Endothelial cell of umbilical vein (primary cell): ENCODE measurements at regions not wholly inside any gene's neighbourhood (a gene's known extent, or its start where the extent isn't known, plus 50 kb on each side); places are given as distances from the start of the nearest gene placed in this dataset.

Experiments
- BruUV-seq: library from RNA; stranded (reverse); fragments of 400-500 nt; replicated peaks from 2 replicates; lab custom pipeline; 2021; lab: Mats Ljungman, UMichigan
- CTCF ChIA-PET: fragments of 300-600, 350-600 bp; sonication (Branson Sonifier 250); formaldehyde crosslinking; loops from one replicate; lab custom pipeline; 2021; ENCODE audit warnings: antibody characterized with exemption, inconsistent platforms; lab: Charles Lee
- POLR2A ChIA-PET: fragments of 300-600, 350-600 bp; sonication (Branson Sonifier 250); formaldehyde crosslinking; loops from one replicate; lab custom pipeline; 2021; ENCODE audit warnings: antibody characterized with exemption, inconsistent platforms; lab: Charles Lee
- DNase-seq: peaks from one replicate; pipeline ENCODE4 v3.0.0-alpha.2; 2011; ENCODE audit warnings: low read depth, low spot score
- FAIRE-seq: peaks from 2 replicates; lab custom pipeline; 2011; peaks lifted over from hg19 to GRCh38; lab: Jason Lieb, UNC
- H2AFZ ChIP-seq: 2 replicates; pipeline ENCODE4 v1.6.0; 2012; ENCODE audit warnings: low read depth, low read length, control low read depth, inconsistent platforms
- H3K27ac ChIP-seq: 2 replicates; pipeline ENCODE4 v1.5.1; 2011; ENCODE audit warnings: low read depth, mild to moderate bottlenecking, control low read depth, low read length, moderate library complexity; ENCODE audit not compliant: insufficient read depth
- H3K27me3 ChIP-seq, 2 experiments: 2 replicates each; pipeline versions ENCODE4 v1.6.0 to v1.6.1; 2011; ENCODE audit warnings: low read length in 2 of 2, mixed read lengths in 1 of 2; ENCODE audit not compliant: control insufficient read depth in 2 of 2, insufficient read depth in 2 of 2
- H3K36me3 ChIP-seq, 2 experiments: 2 replicates in 1 of 2; 3 replicates in 1 of 2; pipeline ENCODE4 v1.5.1; 2011; ENCODE audit warnings: low read length in 2 of 2, mild to moderate bottlenecking in 1 of 2, moderate library complexity in 1 of 2; ENCODE audit not compliant: control insufficient read depth in 2 of 2, insufficient read depth in 2 of 2; ENCODE audit errors: extremely low read depth in 1 of 2
- H3K4me1 ChIP-seq: 3 replicates; pipeline ENCODE4 v1.5.1; 2011; ENCODE audit warnings: mild to moderate bottlenecking, low read length; ENCODE audit not compliant: control insufficient read depth, insufficient read depth; ENCODE audit errors: extremely low read depth
- H3K4me2 ChIP-seq: 2 replicates; pipeline ENCODE4 v1.6.1; 2011; ENCODE audit warnings: low read length, control low read depth, mixed read lengths; ENCODE audit not compliant: insufficient read depth
- H3K4me3 ChIP-seq, 3 experiments: fragments of 200-600 bp in 1 of 3; sonication (generic), shearing (Covaris generic) in 1 of 3; replicated peaks in 1 of 3; 2 replicates each; pipeline ENCODE4 v1.5.1; 2011 to 2016; ENCODE audit warnings: control low read depth in 3 of 3, low read length in 3 of 3, mild to moderate bottlenecking in 2 of 3, inconsistent platforms in 1 of 3, low read depth in 1 of 3, moderate library complexity in 1 of 3; ENCODE audit not compliant: insufficient read depth in 1 of 3
- H3K79me2 ChIP-seq: 2 replicates; pipeline ENCODE4 v1.6.0; 2012; ENCODE audit warnings: low read length, inconsistent platforms; ENCODE audit not compliant: control insufficient read depth, insufficient read depth
- H3K9ac ChIP-seq: replicated peaks from 2 replicates; pipeline ENCODE3; 2011; ENCODE audit warnings: low read length, control low read depth; ENCODE audit not compliant: insufficient read depth; ENCODE audit errors: extremely low read depth
- H3K9me1 ChIP-seq: replicated peaks from 3 replicates; pipeline ENCODE4 v1.6.0; 2011; ENCODE audit warnings: mild to moderate bottlenecking, low read length; ENCODE audit not compliant: control insufficient read depth, insufficient read depth; ENCODE audit errors: extremely low read depth
- H3K9me3 ChIP-seq: replicated peaks from 2 replicates; pipeline ENCODE4 v1.5.1; 2012; ENCODE audit warnings: low read length, inconsistent platforms; ENCODE audit not compliant: control insufficient read depth, insufficient read depth
- H4K20me1 ChIP-seq: replicated peaks from 2 replicates; pipeline ENCODE3; 2011; ENCODE audit warnings: mild to moderate bottlenecking, low read length; ENCODE audit not compliant: control insufficient read depth, insufficient read depth; ENCODE audit errors: extremely low read depth
- GATA2 ChIP-seq: IDR thresholded peaks from 2 replicates; pipeline ENCODE4 v1.7.0; 2011; ENCODE audit warnings: low read depth, mild to moderate bottlenecking, moderate library complexity, mixed read lengths, low read length; ENCODE audit not compliant: insufficient read length, insufficient read depth
- dilution Hi-C: fragments of 300-500 bp; cut with MboI; formaldehyde crosslinking; loops from one replicate; pipeline ENCODE4 v1.15.0; 2019; ENCODE audit warnings: low sequenced_read_pairs; ENCODE audit not compliant: extremely low pct_ligation_motif_present
- intact Hi-C: fragments of 100-400 bp; cut with micrococcal nuclease; formaldehyde crosslinking; loops from one replicate; pipeline ENCODE4 v1.10.0; 2022

- Histone ChIP-seq H3K79me2 (no peaks in the 10 kb centered on the region), H4K20me1 (no peaks in the 10 kb centered on the region), H3K27ac (no peak overlapping the region), H3K27me3 (peaks cover 0 to 3% of the 10 kb centered on the region in 2 experiments), H3K4me1 (no peaks in the 10 kb centered on the region), H3K36me3 (no peaks in the 10 kb centered on the region), H3K9ac (no peak overlapping the region), H3K9me3 (no peaks in the 10 kb centered on the region), H3K9me1 (no peaks in the 10 kb centered on the region), H3K4me2 (no peak overlapping the region), H2AFZ (no peak overlapping the region), H3K4me3 (no peak overlapping the region)
- POLR2A ChIA-PET, result no interaction called here
- intact Hi-C loops, result no loop called here
- FAIRE-seq (no peak), DNase-seq (no peak)
- dilution Hi-C loops, result no loop called here
- no peak for TF ChIP-seq GATA2
- CTCF ChIA-PET, result no interaction called here
- BruUV-seq, result no TSS peak
These were observed 428.2 kb upstream of the KLF12 start for GRCh38 chr13:74562381-74562780.

- no peak overlapping the region for H3K9ac ChIP-seq
- no peak for DNase-seq
- no peaks in the 10 kb centered on the region for H3K4me1 ChIP-seq
- no peak overlapping the region for H2AFZ ChIP-seq
- no peaks in the 10 kb centered on the region for H4K20me1 ChIP-seq
- no peaks in the 10 kb centered on the region for H3K79me2 ChIP-seq
- TF ChIP-seq GATA2, result no peak
- H3K9me1 ChIP-seq, result no peaks in the 10 kb centered on the region
- peaks cover 0 to 3% of the 10 kb centered on the region in 2 experiments for H3K27me3 ChIP-seq
- dilution Hi-C loops (no loop called here), intact Hi-C loops (no loop called here)
- no peak for FAIRE-seq
- no peaks in the 10 kb centered on the region for H3K36me3 ChIP-seq
- ChIA-PET POLR2A (no interaction called here), CTCF (no interaction called here)
- no peaks in the 10 kb centered on the region for H3K9me3 ChIP-seq
- no peak overlapping the region for H3K27ac ChIP-seq
- no TSS peak for BruUV-seq
- no peak overlapping the region for H3K4me3 ChIP-seq
- H3K4me2 ChIP-seq, result no peak overlapping the region
These were observed 427.0 kb upstream of the KLF12 start for GRCh38 chr13:74561155-74561554.
